HG03066 (cell line): ENCODE measurements at regions not wholly inside any gene's neighbourhood (a gene's known extent, or its start where the extent isn't known, plus 50 kb on each side); places are given as distances from the start of the nearest gene placed in this dataset.
"Not testable (repeated sequence)": the region's sequence is repeated elsewhere in the genome, so short reads cannot be mapped to it uniquely, and the experiment has no call there.

Source experiments
- ATAC-seq: cut with Tn5 transposase; IDR thresholded peaks from one replicate; pipeline ENCODE4 v1.9.1; 2021; ENCODE audit warnings: low read depth; ENCODE audit not compliant: unreplicated experiment

DNA sequence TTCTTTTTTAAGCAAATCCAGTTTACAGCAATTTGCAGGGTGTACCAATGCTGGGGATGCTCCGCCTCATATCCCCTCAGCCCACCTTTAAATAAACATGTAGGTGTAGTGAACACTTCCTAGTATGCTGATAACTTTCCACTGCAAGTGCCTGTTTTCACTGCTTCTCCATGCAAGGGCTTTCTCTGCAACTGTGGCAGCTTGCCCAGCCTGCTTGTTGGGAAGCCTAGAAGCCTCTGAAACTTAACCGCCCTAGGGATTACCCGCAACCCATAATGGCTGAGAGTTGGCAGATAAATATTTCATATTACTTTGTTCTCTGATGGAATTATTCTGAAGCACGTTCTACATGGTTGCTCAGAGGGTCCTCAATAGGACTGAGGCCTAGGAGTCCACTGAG, 253.7 kb upstream of the DDX53 start:
- ATAC-seq, result no peak

DNA sequence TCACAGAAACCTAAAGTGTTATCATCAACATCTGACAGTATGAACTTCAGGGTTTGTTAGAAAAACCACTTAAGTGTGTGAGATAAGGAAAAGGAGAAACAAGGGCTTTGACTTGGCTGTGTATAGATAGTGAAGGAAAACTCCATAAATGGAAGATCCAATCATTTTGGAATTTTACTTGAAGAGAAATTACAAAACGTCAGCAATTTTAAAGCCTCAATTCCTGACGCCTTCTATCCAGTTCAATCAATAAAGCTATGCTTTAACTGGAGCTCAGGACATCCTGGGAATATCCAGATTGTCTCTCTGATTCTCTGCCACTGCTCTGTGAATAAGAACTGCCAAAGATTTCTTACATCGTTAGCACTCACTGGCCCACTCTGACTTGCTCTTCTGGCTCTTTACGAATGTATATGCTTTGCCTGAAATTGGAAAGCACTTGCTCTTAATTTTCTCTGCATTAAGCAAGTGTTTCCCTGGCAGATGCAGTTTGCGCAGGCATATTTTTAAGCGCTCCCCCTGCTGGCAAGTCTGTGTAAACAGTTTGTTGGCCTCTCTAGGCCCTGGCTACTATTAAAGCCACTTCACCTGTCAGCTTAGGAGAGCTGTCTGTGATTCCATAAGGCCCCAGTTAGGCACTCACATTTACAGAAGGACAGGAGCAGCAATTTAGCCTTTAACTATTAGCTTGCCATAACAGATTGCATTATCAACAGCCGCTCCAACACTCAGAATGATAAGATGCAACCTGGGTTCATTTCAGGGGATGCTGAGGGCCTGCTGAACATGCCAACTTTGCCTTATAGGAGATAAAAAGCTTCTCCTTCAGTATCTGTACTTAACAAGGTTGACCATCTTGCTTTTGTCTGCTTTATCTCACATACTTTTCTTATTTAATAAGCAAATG, 251.4 kb upstream of the DDX53 start:
- no peak for ATAC-seq

DNA sequence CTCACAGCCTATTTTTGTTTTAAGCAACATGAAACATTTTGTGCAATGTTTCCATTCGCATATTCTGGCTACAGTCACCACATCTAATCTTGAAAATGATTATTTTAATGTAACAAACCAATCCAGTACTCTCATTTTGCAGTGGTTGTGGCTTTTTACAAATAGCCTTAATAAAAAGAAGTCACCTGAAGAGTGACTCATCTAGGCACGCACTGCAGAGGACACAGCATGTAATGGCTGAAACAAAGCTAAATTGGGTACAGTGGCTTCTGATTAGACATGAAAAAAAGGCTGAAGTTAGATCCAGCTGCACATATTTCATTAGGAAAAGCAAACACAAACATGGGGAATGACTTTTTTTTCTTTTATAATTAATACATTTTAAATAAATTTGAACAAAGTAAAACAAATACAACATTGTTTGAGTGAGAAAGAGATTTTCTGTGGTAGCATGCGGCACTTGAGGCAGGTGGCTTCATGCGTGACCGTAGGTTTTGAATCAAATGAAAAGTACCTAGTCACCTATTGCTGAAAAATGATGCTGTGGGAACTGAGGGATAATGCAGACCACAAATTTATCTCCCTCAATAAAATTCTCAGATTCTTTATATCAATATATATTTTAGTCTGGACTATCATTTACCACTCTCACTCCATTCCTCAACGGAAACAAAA, 240.8 kb upstream of the DDX53 start:
- ATAC-seq, result peak; percentile 66

DNA sequence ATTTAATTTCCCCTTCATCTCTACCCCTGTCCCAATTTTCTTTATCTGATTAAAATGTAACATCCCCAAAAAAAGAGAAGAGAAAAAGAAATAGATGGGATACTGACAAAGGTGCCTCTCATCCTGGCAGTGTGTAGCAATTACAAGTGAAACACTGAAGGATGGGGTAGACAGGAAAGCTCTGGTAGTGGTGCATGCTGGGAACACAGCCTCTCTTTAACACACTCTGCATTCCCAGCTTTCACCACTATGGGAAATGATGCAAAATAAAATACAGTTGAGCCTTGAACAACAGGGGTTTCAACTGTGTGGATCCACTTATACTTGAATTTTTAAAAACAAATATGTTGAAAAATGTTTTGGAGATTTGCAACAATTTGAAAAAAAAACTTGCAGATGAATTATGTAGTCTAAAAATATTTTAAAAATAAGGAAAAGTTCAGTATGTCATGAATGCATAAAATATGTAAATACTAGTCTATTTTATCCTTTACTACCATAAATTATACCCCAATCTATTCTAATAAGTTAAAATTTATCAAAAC, 239.2 kb upstream of the DDX53 start:
- ATAC-seq, result no peak

DNA sequence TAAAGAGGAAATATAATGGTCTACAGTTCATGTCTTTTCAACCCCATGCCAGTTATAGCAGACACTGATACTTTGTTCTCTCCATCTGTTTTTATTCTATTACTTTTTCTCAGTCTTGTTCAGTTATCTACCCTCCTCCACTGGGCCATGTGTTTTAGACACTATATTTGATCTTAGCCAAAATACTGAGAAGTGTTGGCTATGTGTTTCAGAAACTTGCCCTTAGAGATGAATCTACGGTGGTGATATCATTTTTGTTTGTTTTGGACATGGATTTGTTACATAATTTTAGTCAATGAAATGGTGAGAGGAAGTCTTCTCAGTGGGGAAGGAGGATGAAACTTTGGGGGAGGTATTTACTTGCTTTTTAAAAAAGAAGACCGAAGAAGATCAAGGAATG, 211.5 kb upstream of the DDX53 start:
- ATAC-seq, result no peak

DNA sequence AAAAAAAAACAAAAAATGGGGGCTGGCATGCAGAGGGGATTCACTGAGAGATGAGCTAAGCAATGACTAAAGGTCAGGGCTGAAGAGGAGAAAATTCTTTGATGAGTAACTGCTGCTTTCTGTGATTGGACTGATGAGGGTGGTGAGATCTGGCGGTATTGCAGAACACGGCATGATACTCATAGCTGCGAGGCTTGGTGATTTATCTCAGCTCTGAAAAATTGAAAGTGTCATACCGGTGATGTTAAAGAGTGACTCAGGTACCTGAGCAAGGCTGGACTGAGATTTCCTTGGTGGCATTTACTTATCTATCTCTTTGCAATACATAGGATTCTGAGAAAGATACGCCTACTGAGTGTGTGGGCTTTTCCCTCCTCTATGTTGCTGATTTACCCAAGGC, 204.1 kb upstream of the DDX53 start:
- ATAC-seq, result no peak

DNA sequence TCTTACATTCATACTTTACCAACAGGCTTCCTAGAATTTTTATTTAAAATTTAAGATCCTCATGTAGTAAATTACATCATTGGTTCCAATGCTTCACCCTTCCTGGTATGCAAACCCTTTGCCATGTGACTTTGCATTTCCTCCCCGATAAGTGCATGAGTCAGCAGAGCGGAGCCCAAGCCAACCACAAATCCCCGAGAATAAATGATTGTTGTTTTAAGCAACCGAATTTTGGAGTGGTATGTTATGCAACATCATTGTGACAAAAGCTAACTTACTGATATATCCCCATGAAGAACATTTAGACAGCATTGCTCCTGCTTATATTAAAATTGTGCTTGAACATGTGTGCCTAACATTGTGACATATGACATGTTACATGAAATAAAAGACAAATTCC, 199.4 kb upstream of the DDX53 start:
- ATAC-seq, result no peak

DNA sequence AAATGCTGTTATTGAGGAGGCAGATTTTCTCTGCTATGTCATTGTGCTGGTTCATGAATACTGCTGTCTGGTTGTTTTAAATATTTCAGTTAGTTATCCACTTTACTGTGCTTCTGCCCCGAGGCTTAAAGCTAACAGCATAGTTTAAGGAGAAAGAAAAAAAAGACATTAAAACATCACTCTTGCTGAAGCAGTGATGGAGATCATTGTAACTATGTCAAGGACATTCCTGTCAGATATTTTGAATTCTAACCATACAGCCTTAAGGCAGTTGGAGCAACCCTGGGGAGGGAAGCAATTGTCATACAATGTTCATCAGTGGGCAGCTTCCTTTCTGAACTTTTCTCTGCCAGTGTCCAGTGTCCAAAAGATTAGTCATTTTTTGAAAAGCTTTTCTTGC, 199.0 kb upstream of the DDX53 start:
- ATAC-seq, result no peak

DNA sequence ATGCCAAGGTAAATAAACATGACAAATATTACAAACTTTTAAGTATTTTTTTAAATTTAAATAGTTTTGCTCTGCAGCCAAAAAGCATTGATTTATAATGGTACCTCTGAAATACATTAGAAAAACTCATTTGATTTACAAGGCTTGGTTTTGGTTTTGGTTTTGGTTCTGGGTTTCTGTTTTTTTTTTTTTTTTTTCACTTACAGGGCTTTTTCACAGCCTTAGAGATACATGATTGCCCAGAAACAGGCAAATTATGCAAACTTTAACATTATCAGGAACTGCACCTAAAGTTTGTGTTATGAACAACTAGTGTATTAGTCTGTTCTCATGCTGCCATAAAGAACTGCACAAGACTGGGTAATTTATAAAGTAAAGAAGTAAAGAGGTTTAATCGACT, 196.4 kb upstream of the DDX53 start:
- ATAC-seq, result no peak

DNA sequence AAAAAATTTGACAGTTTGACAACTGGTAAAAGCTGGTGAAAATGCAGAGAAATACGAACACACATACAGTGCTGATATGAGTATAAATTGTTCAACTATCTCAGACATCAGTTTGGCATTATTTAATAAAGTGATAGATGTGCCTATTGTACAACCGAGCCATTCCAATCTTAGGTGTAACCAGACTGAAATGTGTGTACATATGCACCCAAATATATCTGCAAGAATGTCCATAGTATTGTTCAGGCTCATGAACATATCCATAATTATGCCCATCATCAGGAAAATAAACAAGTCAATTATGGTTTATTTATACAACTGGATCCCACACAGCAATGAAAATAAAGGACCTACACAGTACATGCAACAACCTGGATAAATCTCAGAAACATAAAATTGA, 188.9 kb upstream of the DDX53 start:
- no peak for ATAC-seq

DNA sequence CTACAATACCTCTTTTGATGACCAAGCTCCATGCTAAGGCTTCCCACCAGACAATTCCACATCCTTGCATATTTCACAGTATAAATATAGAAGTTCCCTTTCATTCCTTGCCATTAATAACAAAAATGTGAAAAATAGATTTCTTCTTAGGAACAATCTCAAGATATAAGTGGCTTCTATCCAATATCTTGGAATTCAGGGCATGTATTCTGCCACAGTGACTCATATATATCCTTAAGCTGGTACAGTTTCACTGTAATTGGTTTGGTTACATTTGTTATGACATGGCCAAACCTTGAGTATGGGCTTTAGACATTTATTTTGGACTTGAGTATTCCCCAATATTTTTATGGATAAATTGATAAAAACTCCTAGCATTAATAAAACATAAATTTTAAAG, 181.7 kb upstream of the DDX53 start:
- ATAC-seq, result no peak

DNA sequence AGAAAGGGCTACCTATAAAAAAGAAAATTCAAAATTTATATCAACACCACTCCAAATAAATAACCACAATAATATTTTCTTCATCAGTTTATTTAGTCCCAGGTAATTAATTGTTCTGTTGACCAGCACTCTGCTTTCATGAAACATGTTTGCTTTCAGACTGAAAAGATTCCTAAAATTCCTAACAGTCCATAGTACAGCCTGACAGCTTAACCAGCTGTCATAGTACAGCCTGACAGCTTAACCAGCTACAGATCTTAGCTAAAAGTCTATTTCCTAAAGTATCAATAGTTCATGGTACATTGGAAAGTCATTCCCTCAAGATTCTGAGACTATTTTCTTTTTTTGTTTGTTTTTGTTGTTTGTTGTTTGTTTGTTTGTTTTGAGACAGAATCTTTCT, 144.1 kb upstream of the DDX53 start:
- no peak for ATAC-seq

DNA sequence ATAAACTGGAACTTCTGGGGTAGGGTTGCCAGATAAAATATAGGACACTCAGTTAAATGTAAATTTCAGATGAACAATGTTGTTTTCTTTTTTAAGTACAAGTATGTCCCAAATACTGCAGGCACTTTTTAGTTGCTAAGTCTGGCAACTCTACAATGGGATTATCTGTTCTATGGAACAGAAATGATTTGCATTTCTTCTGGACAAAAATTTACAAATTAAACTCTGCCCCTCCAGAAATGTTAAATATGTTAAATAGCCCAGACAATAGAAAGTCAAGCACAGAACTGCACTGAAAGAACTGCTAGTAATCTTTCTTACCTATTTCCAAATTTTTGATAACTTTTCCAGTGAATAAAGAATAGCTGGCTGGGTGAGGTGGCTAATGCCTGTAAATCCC, 140.1 kb upstream of the DDX53 start:
- no peak for ATAC-seq

DNA sequence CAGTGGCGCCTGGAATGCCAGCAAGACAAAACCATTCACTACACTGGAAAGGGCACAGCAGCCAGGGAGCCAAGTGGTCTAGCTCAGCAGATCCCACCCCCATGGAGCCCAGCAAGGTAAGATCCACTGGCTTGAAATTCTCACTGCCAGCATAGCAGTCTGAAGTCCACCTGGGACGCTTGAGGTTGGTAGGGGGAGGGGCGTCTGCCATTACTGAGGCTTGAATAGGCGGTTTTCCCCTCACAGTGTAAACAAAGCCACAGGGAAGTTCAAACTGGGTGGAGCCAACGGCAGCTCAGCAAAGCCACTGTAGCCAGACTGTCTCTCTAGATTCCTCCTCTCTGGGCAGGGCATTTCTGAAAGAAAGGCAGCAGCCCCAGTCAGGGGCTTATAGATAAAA, 133.0 kb upstream of the DDX53 start:
- not testable (repeated sequence) for ATAC-seq

DNA sequence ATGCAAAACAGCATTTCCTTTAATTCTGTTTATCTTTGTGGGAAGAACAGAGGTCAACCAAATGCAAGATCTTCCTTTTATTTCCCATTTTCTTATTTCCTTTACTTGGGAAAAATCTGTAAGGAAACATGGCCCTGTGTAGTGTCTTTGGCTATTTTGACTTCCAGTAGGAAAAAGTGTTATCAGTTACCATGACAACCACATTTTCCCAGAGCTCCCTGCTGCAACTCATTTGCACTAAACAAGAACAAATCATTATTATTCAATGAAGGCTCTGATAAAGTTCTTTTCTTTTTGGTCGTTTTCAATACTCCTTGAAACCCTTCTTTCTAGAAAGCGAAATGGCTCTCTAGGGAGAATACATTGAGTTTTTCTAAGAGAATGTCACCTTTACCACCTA, 117.2 kb upstream of the DDX53 start:
- ATAC-seq, result no peak

DNA sequence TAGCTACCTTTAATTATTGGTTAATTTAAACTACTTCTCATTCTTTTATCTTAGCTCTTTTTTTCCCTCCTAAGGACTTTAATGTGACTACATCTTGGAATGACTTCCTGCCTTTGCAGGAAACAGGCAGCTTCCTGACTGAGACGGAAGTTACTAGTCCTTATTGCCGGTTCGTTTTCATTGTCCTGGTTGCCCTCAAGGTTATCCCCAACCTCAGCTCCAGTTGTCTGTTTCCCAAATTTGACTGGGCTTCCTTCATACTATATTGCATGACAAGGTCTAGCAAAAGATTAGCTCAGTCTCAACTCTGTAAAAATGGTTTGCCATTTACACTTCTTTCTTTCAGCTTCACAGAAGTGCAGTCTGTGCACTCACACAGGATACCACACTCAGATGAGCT, 109.9 kb upstream of the DDX53 start:
- ATAC-seq, result no peak

DNA sequence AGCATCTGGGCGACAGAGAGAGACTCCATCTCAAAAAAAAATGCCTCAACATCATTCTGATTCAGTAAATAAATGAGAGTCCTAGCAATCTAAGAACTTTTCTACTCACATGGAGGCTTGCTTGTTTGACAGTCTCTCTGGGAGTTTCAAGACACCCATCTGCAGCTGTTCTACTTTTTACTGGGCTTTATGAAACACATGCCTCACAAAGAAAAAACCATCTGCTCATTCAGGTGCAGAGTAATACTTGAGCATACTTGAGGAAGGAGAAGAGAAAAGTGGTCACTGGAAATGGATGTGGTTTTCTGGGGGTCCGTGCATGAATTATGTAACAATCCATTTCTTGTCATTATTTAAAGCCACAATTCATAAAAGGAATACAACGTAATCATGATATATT, 87.1 kb upstream of the DDX53 start:
- no peak for ATAC-seq

DNA sequence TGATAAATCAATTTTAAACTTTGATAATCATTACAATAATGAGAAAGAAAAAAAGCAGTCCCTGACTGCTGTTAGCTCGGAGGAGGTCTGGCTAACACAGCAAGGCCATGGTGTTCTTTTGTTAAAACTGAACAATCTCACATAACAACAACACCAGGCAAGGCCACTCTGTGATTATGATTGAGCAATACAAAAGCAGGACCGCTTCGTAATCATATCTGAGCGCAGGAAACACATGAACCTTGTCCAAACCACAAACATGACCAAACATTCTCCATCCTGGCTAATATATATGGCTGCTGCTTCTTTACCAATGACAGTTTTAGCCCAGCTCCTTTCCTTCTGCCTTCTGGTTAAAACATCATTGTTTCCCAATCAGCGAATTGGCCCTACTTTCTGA, 76.8 kb upstream of the DDX53 start:
- no peak for ATAC-seq

DNA sequence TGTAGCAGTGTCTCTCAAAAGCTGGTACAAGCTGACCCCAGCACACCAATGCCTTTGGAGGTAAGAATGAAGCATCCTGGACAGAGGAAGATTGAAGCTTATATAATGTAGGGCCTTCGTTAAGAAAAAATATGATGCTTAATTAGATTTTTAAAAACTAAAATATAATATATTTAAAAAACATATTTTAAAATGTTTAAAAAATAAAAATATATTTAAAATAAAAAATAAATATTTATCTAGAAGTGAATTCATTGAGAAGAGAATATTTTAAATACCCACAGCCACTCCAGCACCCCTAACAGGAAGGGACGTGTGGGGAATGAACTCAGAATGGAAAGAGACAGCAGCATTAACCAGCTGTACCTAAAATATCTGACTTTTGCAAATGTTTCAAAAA, 65.1 kb upstream of the DDX53 start:
- ATAC-seq, result no peak

DNA sequence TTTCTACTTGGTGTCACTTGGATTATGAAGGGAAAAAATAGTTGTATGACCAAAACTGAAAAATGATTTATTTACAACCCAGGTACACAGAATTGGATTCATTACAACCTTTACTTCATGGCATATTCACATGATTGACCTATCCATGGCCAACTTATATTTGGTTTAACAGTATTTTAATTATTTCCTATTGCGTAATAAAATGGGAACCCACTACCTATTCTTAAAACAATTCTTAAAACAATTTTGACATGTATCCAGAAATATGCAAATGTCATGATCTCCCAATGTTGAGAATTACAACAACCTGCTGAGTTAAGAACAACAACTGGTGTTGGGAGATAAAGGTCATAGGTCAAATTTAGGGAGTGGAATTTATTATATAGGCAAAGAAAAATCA, 54.8 kb upstream of the DDX53 start:
- ATAC-seq, result no peak
